Superior temporal gyrus (tissue), 1 donor: ENCODE measurements at regions not wholly inside any gene's neighbourhood (a gene's known extent, or its start where the extent isn't known, plus 50 kb on each side); places are given as distances from the start of the nearest gene placed in this dataset.

Source experiments
- DNase-seq: peaks from one replicate; pipeline ENCODE4 v3.0.0-alpha.2; 2016; ENCODE audit errors: extremely low spot score

DNA sequence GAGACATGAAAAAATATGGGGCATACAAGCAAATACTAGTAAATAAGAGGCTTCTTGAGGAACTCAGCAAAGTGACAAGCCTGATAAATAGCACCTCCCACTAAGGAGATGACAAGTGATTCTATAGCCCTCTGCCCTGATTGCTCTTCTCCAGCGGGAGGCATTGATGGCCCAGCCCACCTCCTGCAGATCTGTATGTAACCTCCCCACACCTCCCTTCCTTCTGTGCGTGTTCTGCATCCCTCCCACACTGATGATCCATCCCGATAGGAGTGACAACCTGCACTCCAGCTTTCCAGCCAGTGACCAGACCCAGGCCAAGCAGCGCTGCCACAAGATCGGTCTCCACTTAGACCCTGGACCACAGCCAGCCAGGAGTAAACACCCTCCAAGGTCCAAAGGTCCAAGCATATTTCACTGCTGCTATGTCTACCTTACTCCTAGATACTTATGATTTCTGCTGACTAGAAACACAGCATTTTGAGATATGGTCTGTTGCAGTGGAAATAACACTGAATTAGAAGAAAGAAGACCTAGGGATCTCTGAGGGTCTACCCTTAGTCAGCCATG is 176.1 kb downstream of the BRINP2 start:
- no peak for DNase-seq

DNA sequence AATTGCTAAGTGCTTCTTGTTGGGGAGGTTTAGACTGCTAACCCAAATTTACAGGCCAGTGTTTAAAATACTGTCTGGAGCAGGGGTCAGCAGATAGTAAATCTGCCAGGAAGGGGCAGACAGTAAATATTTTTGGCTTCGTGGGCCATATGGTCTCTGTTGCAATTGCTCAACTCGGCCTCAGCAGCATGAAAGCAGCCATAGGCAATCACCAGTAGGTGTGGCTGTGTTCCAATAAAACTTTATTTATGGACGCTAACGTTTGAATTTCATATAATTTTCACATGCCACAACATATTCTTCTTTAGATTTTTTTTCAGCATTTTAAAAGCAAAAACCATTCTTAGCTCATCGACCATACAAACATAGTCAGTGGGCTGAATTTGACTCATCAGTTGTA is 172.7 kb downstream of the BRINP2 start:
- no peak for DNase-seq

DNA sequence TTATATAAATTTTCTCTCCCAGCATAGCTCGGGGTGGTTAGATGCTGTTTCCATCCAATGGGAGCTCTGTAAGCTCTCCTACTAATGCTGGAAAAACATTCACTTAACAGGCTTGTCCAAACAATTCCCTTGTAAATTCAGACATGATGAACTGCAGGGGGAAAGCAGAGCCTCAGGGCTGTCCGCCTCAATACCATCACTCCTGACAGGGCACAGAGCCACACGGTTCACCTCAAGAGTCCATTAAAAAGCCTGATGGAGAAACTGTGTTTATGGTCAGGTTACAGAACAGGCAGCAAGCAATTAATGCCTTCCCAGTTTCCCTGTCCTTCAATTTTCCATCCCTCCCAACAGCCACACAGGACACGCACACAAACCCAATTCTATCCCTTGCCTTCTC is 171.0 kb downstream of the BRINP2 start:
- no peak for DNase-seq

- DNase-seq: no peak
Measured at GRCh38 chr1:177340601-177341067, 169.9 kb downstream of the BRINP2 start.

DNA sequence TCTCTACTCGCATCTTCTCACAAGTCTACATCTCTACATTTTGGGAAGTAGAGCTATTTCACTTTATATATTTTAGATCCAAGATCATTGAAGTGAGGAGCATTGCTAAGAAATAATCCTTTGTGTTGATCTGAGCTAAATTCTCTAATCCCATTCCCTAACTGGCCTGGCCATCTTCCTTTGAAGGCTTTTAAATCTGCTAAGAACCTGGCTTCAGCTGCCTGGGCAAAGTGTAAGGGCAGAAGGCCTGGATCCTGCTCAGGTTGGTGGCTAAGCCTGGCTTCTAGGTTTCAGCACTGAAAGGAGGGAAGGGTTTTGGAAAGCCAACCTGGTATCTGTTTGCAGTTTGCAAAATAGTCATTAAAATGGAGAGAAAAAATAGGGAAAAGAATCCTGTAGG is 167.6 kb downstream of the BRINP2 start:
- no peak for DNase-seq

DNA sequence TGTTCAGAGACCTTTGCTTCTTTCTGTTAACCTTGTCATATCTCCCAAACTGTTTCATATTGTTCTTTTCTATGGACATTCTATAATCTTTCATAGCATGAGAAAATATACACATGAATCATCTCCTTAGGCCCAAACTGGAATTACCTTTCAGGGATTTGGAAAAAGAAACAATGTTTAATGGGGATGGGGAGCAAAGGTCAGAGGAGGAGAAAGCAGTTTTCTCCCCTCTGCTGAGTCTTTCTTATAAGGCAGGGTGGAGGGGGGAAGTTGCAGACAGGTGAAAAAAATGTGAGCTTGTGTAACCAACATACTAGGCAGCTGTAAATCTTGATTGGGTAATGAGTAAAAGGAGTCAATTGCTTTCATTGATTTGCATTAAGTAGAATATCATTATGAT is 164.1 kb downstream of the BRINP2 start:
- DNase-seq: no peak

- no peak for DNase-seq
Measured at GRCh38 chr1:177333936-177334595, 163.3 kb downstream of the BRINP2 start.
